DMS153 treated with DMSO at 0.1 percent for 48 hours (cell line): ENCODE measurements at regions not wholly inside any gene's neighbourhood (a gene's known extent, or its start where the extent isn't known, plus 50 kb on each side); places are given as distances from the start of the nearest gene placed in this dataset.

Source experiments
- DNase-seq: peaks from one replicate; lab custom pipeline; 2025; ENCODE audit not compliant: unreplicated experiment; lab: John Stamatoyannopoulos, UW

GRCh38 chr3:3745693-3746092 lies 53.5 kb upstream of the LRRN1 start:
- DNase-seq = no peak

- DNase-seq = no peak
Measured at GRCh38 chr3:3744826-3745225, 54.4 kb upstream of the LRRN1 start.

GRCh38 chr3:3743754-3744153 lies 55.5 kb upstream of the LRRN1 start:
- no peak for DNase-seq

GRCh38 chr3:3740061-3740460 lies 59.2 kb upstream of the LRRN1 start:
- no peak for DNase-seq

GRCh38 chr3:3739330-3740060 lies 59.7 kb upstream of the LRRN1 start:
- DNase-seq = no peak

GRCh38 chr3:3737531-3737930 lies 61.7 kb upstream of the LRRN1 start:
- no peak for DNase-seq

GRCh38 chr3:3735919-3736318 lies 63.3 kb upstream of the LRRN1 start:
- no peak for DNase-seq

GRCh38 chr3:3734881-3735280 lies 64.3 kb upstream of the LRRN1 start:
- DNase-seq = peak; percentile 1

GRCh38 chr3:3729261-3729660 lies 70.0 kb upstream of the LRRN1 start:
- no peak for DNase-seq

GRCh38 chr3:3726549-3726948 lies 72.7 kb upstream of the LRRN1 start:
- no peak for DNase-seq

GRCh38 chr3:3714572-3714971 lies 84.7 kb upstream of the LRRN1 start:
- DNase-seq = no peak

- no peak for DNase-seq
Measured at GRCh38 chr3:3712971-3713370, 86.3 kb upstream of the LRRN1 start.

- DNase-seq = no peak
Measured at GRCh38 chr3:3708769-3709115, 90.5 kb upstream of the LRRN1 start.

- DNase-seq = no peak
Measured at GRCh38 chr3:3707858-3708768, 91.1 kb upstream of the LRRN1 start.

- DNase-seq = no peak
Measured at GRCh38 chr3:3705090-3705775, 94.0 kb upstream of the LRRN1 start.

GRCh38 chr3:3701949-3702348 lies 97.3 kb upstream of the LRRN1 start:
- no peak for DNase-seq

GRCh38 chr3:3699816-3700633 lies 99.2 kb upstream of the LRRN1 start:
- DNase-seq = peak; percentile 23

GRCh38 chr3:3699407-3699806 lies 99.8 kb upstream of the LRRN1 start:
- DNase-seq = no peak

- no peak for DNase-seq
Measured at GRCh38 chr3:3696345-3696744, 102.9 kb upstream of the LRRN1 start.

- no peak for DNase-seq
Measured at GRCh38 chr3:3693593-3693992, 105.6 kb upstream of the LRRN1 start.
